NT2/D1 (cell line): ENCODE measurements at regions not wholly inside any gene's neighbourhood (a gene's known extent, or its start where the extent isn't known, plus 50 kb on each side); places are given as distances from the start of the nearest gene placed in this dataset.

Source experiments
- SUZ12 ChIP-seq: IDR thresholded peaks from 2 replicates; pipeline ENCODE4 v1.6.1; 2011; ENCODE audit not compliant: insufficient read length, insufficient read depth; ENCODE audit errors: extremely low read depth
- YY1 ChIP-seq: IDR thresholded peaks from 2 replicates; pipeline ENCODE4 v1.6.1; 2011; ENCODE audit not compliant: insufficient read length, insufficient read depth
- ZNF274 ChIP-seq: IDR thresholded peaks from 2 replicates; pipeline ENCODE4 v1.6.1; 2011; ENCODE audit warnings: mild to moderate bottlenecking, low read depth, low read length

- TF ChIP-seq YY1: no peak
- TF ChIP-seq ZNF274: no peak
- no peak for TF ChIP-seq SUZ12
Observed at GRCh38 chr18:47427923-47428637, 176.6 kb upstream of the SKOR2 start.
